SK-N-SH treated with all-trans-retinoic acid at 6 μM for 48 hours (cell line): ENCODE measurements at regions not wholly inside any gene's neighbourhood (a gene's known extent, or its start where the extent isn't known, plus 50 kb on each side); places are given as distances from the start of the nearest gene placed in this dataset.

ENCODE experiments used
- OSR1 ChIP-seq: fragments of 250-450 bp; sonication (Bioruptor Pico); IDR thresholded peaks from 2 replicates; pipeline ENCODE4 v1.8.0; 2022; ENCODE audit warnings: moderate library complexity, mild to moderate bottlenecking, inconsistent platforms
- RARB ChIP-seq: fragments of 250-450 bp; sonication (Bioruptor Pico); IDR thresholded peaks from 2 replicates; pipeline ENCODE4 v1.8.0; 2021; ENCODE audit warnings: mild to moderate bottlenecking, moderate library complexity
- TF ChIP-seq, protein P1 (sequence below): fragments of 250-450 bp; sonication (Bioruptor Pico); IDR thresholded peaks from 2 replicates; pipeline ENCODE4 v1.8.0; 2020; ENCODE audit warnings: mild to moderate bottlenecking, moderate library complexity, borderline replicate concordance

DNA sequence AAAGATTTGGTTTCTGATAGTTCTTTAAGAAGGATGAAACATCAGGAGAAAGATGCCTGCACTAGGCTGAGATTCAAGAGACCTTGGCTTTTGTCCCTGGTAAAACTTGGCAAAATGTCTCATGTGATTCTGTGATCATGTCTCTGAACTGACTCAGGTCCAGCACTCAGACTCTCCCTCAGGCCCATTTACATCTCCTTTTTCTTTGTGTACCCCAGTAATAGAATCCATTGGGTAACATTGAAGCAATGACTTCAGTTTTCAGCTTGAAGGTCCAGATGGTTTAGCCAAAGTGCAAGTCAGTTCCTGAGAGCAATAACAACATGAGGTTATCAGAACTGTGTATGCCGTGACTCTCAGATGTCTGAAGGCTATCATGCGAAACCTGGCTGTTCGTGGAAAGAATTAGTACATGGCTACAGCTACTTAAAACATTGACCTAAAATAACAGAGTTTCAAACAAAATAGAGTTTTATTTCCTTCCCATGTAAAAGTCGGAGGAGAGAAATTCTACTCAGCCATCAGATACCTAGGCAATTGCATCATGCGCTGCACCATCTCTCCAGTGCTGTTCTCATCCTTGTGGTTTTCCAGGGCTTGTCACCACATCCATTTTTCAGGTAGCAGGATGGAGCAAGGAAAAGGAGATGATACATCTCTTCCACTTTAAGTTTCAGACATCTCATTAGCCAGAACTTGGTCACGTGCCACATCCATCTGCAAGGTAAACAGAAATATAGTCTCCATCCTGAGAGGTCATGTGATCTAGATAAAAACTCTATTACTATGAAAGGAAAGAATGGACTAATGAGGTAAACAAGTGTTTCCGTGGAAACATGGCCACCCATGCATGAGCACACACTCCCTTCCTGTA is 117.3 kb downstream of the POSTN start:
- TF ChIP-seq, protein P1, sequence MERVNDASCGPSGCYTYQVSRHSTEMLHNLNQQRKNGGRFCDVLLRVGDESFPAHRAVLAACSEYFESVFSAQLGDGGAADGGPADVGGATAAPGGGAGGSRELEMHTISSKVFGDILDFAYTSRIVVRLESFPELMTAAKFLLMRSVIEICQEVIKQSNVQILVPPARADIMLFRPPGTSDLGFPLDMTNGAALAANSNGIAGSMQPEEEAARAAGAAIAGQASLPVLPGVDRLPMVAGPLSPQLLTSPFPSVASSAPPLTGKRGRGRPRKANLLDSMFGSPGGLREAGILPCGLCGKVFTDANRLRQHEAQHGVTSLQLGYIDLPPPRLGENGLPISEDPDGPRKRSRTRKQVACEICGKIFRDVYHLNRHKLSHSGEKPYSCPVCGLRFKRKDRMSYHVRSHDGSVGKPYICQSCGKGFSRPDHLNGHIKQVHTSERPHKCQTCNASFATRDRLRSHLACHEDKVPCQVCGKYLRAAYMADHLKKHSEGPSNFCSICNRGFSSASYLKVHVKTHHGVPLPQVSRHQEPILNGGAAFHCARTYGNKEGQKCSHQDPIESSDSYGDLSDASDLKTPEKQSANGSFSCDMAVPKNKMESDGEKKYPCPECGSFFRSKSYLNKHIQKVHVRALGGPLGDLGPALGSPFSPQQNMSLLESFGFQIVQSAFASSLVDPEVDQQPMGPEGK: no peak
- TF ChIP-seq OSR1 (CRISPR knock-in tag): no peak
- TF ChIP-seq RARB (CRISPR knock-in tag): no peak
